ENCODE measurements at regions not wholly inside any gene's neighbourhood (a gene's known extent, or its start where the extent isn't known, plus 50 kb on each side); places are given as distances from the start of the nearest gene placed in this dataset.
"Not testable (repeated sequence)": the region's sequence is repeated elsewhere in the genome, so short reads cannot be mapped to it uniquely, and the experiment has no call there.

GRCh38 chr6:121731381-121731780, 295.9 kb downstream of the GJA1 start:
- intact Hi-C loops (cut with DNase I) = no loop called here
- Histone ChIP-seq H3K9me3 (peaks cover 0 to 10% (median 0%) of the 10 kb centered on the region in 11 donors), H3K27ac (no peak overlapping the region), H3K4me3 (no peak overlapping the region), H3K4me1 (peaks cover 0 to 16% (median 6%) of the 10 kb centered on the region in 9 donors), H3K36me3 (no peaks in the 10 kb centered on the region), H3K27me3 (no peaks in the 10 kb centered on the region)
- DNase-seq (no peak), ATAC-seq (no peak)
- no peak for TF ChIP-seq CTCF (IDR thresholded peaks at IDR 0.05)
- 98 to 100% methylated on average over 1 of the region's 1 CpG for WGBS, 2 donors

DNA sequence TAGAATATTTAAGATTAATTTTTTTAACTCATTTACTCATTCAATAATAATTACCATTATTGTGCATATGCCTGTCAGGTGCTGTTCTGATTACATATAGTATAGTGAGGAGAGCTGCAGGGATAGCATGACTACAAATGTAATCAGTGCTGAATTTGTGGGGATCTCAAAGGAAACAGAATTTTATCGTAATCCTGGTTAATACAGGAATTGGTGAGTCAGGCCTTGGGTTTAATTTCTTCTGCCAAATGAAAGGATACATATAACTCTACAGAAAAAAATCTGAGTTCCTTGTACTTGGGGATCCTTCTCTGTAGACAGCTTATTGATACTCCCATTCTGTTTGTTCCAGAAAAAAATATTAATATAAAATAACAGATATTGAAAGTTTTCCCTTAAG, 297.2 kb downstream of the GJA1 start:
- peaks cover 0 to 10% (median 0%) of the 10 kb centered on the region in 11 donors for H3K9me3 ChIP-seq
- no peaks in the 10 kb centered on the region for H3K27me3 ChIP-seq
- no peak for TF ChIP-seq CTCF (IDR thresholded peaks at IDR 0.05)
- WGBS, 2 donors = 29 to 71% methylated on average over 1 of the region's 1 CpG
- intact Hi-C loops (cut with DNase I) = no loop called here
- ATAC-seq = no peak
- H3K36me3 ChIP-seq = no peaks in the 10 kb centered on the region
- H3K4me1 ChIP-seq = peaks cover 0 to 11% (median 4%) of the 10 kb centered on the region in 9 donors
- peak overlapping the region in 3 of 10 donors; percentile 19 to 47 (median 19) for H3K27ac ChIP-seq
- no peak for DNase-seq
- H3K4me3 ChIP-seq = no peak overlapping the region

DNA sequence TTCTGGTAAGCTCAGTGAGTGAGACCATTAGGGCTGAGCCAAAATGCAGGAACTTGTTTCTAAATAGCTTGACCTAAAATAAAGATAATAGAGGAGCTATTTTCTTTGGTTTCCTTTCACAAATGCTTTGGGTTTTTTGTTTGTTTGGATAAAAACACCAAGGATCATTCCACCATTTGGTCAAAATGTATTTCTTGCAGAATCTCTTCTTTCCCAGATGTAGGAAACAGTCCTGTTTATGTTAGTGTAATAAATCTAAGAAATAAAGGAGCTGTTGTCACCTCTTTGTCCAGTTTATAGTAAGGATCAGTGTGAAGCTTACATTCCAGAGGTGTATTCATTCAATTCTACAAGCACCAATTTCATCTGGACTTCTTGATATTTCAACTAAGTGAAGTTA, 297.8 kb downstream of the GJA1 start:
- H3K4me3 ChIP-seq = no peak overlapping the region
- H3K36me3 ChIP-seq = no peaks in the 10 kb centered on the region
- DNase-seq (no peak), ATAC-seq (no peak)
- no peaks in the 10 kb centered on the region for H3K27me3 ChIP-seq
- H3K9me3 ChIP-seq = peaks cover 0 to 10% (median 0%) of the 10 kb centered on the region in 11 donors
- peaks cover 0 to 11% (median 4%) of the 10 kb centered on the region in 9 donors for H3K4me1 ChIP-seq
- peak overlapping the region in 4 of 10 donors; percentile 12 to 47 (median 19) for H3K27ac ChIP-seq
- no peak for TF ChIP-seq CTCF (IDR thresholded peaks at IDR 0.05)
- intact Hi-C loops (cut with DNase I) = no loop called here

DNA sequence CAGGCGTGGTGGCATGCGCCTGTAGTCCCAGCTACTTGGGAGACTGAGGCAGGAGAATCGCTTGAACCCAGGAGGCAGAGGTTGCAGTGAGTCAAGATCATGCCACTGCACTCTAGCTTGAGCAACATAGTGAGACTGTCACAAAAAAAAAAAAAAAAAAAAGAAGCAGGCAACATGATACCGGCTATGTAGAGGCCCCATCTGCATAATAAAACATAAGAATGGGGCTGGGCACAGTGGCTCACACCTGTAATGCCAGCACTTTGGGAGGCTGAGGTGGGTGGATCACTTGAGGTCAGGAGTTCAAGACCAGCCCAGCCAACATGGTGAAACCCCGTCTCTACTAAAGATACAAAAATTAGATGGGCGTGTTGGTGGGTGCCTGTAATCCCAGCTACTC, 304.7 kb downstream of the GJA1 start:
- H3K4me1 ChIP-seq; H3K4me3 ChIP-seq; H3K36me3 ChIP-seq; H3K27me3 ChIP-seq; H3K27ac ChIP-seq; DNase-seq; intact Hi-C loops (cut with DNase I); H3K9me3 ChIP-seq; ATAC-seq: not testable (repeated sequence)
- 96 to 97% methylated on average over 6 of the region's 6 CpGs for WGBS, 2 donors

DNA sequence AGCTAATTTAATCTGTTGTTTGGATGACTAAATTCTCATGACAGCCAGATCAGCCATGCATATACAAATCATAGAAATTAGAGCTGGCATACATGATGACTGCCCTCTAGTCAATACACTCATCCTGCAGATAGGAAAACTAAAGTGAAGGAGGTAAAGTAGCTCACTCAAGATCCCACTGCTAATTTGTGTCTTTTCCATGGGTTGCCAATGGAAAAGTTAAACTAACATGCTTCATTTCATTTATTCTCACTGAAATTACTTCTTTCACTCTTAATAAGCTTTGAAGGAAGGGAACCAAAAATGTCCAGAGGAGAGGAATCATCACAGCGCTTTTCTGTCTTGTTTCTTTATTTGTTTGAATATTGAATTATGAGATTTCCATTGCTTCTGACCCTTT, 308.2 kb downstream of the GJA1 start:
- no peaks in the 10 kb centered on the region for H3K9me3 ChIP-seq
- H3K27me3 ChIP-seq = no peaks in the 10 kb centered on the region
- ATAC-seq (no peak), DNase-seq (no peak)
- H3K36me3 ChIP-seq = no peaks in the 10 kb centered on the region
- H3K4me3 ChIP-seq = no peak overlapping the region
- intact Hi-C loops (cut with DNase I) = no loop called here
- no peak for TF ChIP-seq CTCF (IDR thresholded peaks at IDR 0.05)
- H3K4me1 ChIP-seq = no peaks in the 10 kb centered on the region
- H3K27ac ChIP-seq = no peak overlapping the region
- 94 to 98% methylated on average over 1 of the region's 1 CpG for whole genome bisulfite sequencing, 2 donors

Measured in heart right ventricle (tissue), 16 donors.